ENCODE measurements at regions not wholly inside any gene's neighbourhood (a gene's known extent, or its start where the extent isn't known, plus 50 kb on each side); places are given as distances from the start of the nearest gene placed in this dataset.

GRCh38 chr18:41744421-41745030 lies 210.5 kb upstream of the PIK3C3 start:
- Histone ChIP-seq H3K27me3 (ENCODE audit: low read length) (no peaks in the 10 kb centered on the region), H3K9me3 (ENCODE audit: insufficient read depth, low read length) (no peaks in the 10 kb centered on the region), H3K4me2 (ENCODE audit: low read depth, low read length, poor library complexity, severe bottlenecking) (no peak overlapping the region), H2AFZ (ENCODE audit: low read depth, low read length, severe bottlenecking) (no peak overlapping the region), H3K27ac (ENCODE audit: low read depth, low read length) (no peak overlapping the region), H3K9ac (ENCODE audit: low read length) (no peak overlapping the region), H3K9me2 (replicated peaks; ENCODE audit: insufficient read depth, low read length) (no peaks in the 10 kb centered on the region), H4K20me1 (ENCODE audit: low read depth, low read length) (no peaks in the 10 kb centered on the region), H3K79me2 (ENCODE audit: insufficient read depth, low read length) (no peaks in the 10 kb centered on the region), H3F3A (ENCODE audit: insufficient read depth) (no peaks in the 10 kb centered on the region), H3K4me3 (ENCODE audit: insufficient read depth, low read length, poor library complexity, severe bottlenecking) (no peak overlapping the region), H3K36me3 (ENCODE audit: low read length) (no peaks in the 10 kb centered on the region)
- TF ChIP-seq CTCF (IDR thresholded peaks at IDR 0.05; ENCODE audit: insufficient read depth, low read length, poor library complexity, severe bottlenecking): no peak
- TF ChIP-seq EZH2phosphoT487 (conservative IDR thresholded peaks at IDR 0.05; ENCODE audit: low read length): no peak

- no peak overlapping the region for H3K4me2 ChIP-seq (ENCODE audit: low read depth, low read length, poor library complexity, severe bottlenecking)
- no peaks in the 10 kb centered on the region for H3F3A ChIP-seq (ENCODE audit: insufficient read depth)
- H3K27me3 ChIP-seq (ENCODE audit: low read length): no peaks in the 10 kb centered on the region
- H3K36me3 ChIP-seq (ENCODE audit: low read length): no peaks in the 10 kb centered on the region
- no peak overlapping the region for H3K27ac ChIP-seq (ENCODE audit: low read depth, low read length)
- no peak overlapping the region for H2AFZ ChIP-seq (ENCODE audit: low read depth, low read length, severe bottlenecking)
- no peaks in the 10 kb centered on the region for H4K20me1 ChIP-seq (ENCODE audit: low read depth, low read length)
- no peak overlapping the region for H3K4me3 ChIP-seq (ENCODE audit: insufficient read depth, low read length, poor library complexity, severe bottlenecking)
- no peaks in the 10 kb centered on the region for H3K9me3 ChIP-seq (ENCODE audit: insufficient read depth, low read length)
- TF ChIP-seq EZH2phosphoT487 (conservative IDR thresholded peaks at IDR 0.05; ENCODE audit: low read length) (no peak), CTCF (IDR thresholded peaks at IDR 0.05; ENCODE audit: insufficient read depth, low read length, poor library complexity, severe bottlenecking) (no peak)
- H3K9ac ChIP-seq (ENCODE audit: low read length): no peak overlapping the region
- H3K9me2 ChIP-seq (replicated peaks; ENCODE audit: insufficient read depth, low read length): no peaks in the 10 kb centered on the region
- no peaks in the 10 kb centered on the region for H3K79me2 ChIP-seq (ENCODE audit: insufficient read depth, low read length)
These were observed 217.8 kb upstream of the PIK3C3 start for GRCh38 chr18:41737218-41737617.

- Histone ChIP-seq H3K9me3 (ENCODE audit: insufficient read depth, low read length) (no peaks in the 10 kb centered on the region), H3K36me3 (ENCODE audit: low read length) (no peaks in the 10 kb centered on the region), H3K9ac (ENCODE audit: low read length) (no peak overlapping the region), H3K4me3 (ENCODE audit: insufficient read depth, low read length, poor library complexity, severe bottlenecking) (no peak overlapping the region), H3F3A (ENCODE audit: insufficient read depth) (no peaks in the 10 kb centered on the region), H2AFZ (ENCODE audit: low read depth, low read length, severe bottlenecking) (no peak overlapping the region), H3K9me2 (replicated peaks; ENCODE audit: insufficient read depth, low read length) (no peaks in the 10 kb centered on the region), H3K27me3 (ENCODE audit: low read length) (no peaks in the 10 kb centered on the region), H4K20me1 (ENCODE audit: low read depth, low read length) (no peaks in the 10 kb centered on the region), H3K79me2 (ENCODE audit: insufficient read depth, low read length) (no peaks in the 10 kb centered on the region), H3K27ac (ENCODE audit: low read depth, low read length) (no peak overlapping the region), H3K4me2 (ENCODE audit: low read depth, low read length, poor library complexity, severe bottlenecking) (no peak overlapping the region)
- TF ChIP-seq EZH2phosphoT487 (conservative IDR thresholded peaks at IDR 0.05; ENCODE audit: low read length): no peak
- no peak for TF ChIP-seq CTCF (IDR thresholded peaks at IDR 0.05; ENCODE audit: insufficient read depth, low read length, poor library complexity, severe bottlenecking)
These were observed 220.1 kb upstream of the PIK3C3 start for GRCh38 chr18:41734917-41735316.

All from SU-DHL-6 (cell line).